ENCODE measurements at regions not wholly inside any gene's neighbourhood (a gene's known extent, or its start where the extent isn't known, plus 50 kb on each side); places are given as distances from the start of the nearest gene placed in this dataset.

- TF ChIP-seq EP300 (IDR thresholded peaks at IDR 0.05) = no peak
- TF ChIP-seq CTCF (IDR thresholded peaks at IDR 0.05) = no peak
- no peak for TF ChIP-seq POLR2A (IDR thresholded peaks at IDR 0.05)
These were observed 148.2 kb downstream of the PCSK1 start for GRCh38 chr5:96284727-96285389.

Data from tibial nerve (tissue), 4 donors.